Progenitor cell of endocrine pancreas (in vitro differentiated cells): ENCODE measurements at regions not wholly inside any gene's neighbourhood (a gene's known extent, or its start where the extent isn't known, plus 50 kb on each side); places are given as distances from the start of the nearest gene placed in this dataset.

Experiments
- DNase-seq: peaks from one replicate; pipeline ENCODE4 v3.0.0; 2021; ENCODE audit warnings: low spot score; ENCODE audit not compliant: unreplicated experiment
- H3K27ac Mint-ChIP-seq: 2 replicates; pipeline ENCODE4 v1.8.0; 2021; ENCODE audit warnings: mild to moderate bottlenecking, moderate library complexity, mixed read lengths
- H3K27me3 Mint-ChIP-seq: 2 replicates; pipeline ENCODE4 v1.8.0; 2021; ENCODE audit warnings: mixed read lengths
- H3K36me3 Mint-ChIP-seq: 2 replicates; pipeline ENCODE4 v1.8.0; 2022; ENCODE audit warnings: mixed read lengths; ENCODE audit not compliant: insufficient read depth
- H3K4me1 Mint-ChIP-seq: 2 replicates; pipeline ENCODE4 v1.8.0; 2021; ENCODE audit warnings: low read depth, mixed read lengths
- H3K4me3 Mint-ChIP-seq: 2 replicates; pipeline ENCODE4 v1.8.0; 2021; ENCODE audit warnings: low read depth, mild to moderate bottlenecking, moderate library complexity, mixed read lengths
- H3K9me3 Mint-ChIP-seq: 2 replicates; pipeline ENCODE4 v1.8.0; 2021; ENCODE audit warnings: low read depth, mixed read lengths
- TF ChIP-seq, protein P1 (sequence below): fragments of 200-600 bp; sonication (generic); IDR thresholded peaks from one replicate; pipeline ENCODE4 v1.5.0; 2021; ENCODE audit warnings: antibody characterized with exemption, mild to moderate bottlenecking; ENCODE audit not compliant: unreplicated experiment

- H3K4me3 Mint-ChIP-seq = no peak overlapping the region
- peaks cover 7% of the 10 kb centered on the region for H3K27me3 Mint-ChIP-seq
- no peaks in the 10 kb centered on the region for H3K36me3 Mint-ChIP-seq
- H3K27ac Mint-ChIP-seq = no peak overlapping the region
- H3K9me3 Mint-ChIP-seq = no peaks in the 10 kb centered on the region
- no peak for DNase-seq
- peaks cover 17% of the 10 kb centered on the region for H3K4me1 Mint-ChIP-seq
- TF ChIP-seq, protein P1, sequence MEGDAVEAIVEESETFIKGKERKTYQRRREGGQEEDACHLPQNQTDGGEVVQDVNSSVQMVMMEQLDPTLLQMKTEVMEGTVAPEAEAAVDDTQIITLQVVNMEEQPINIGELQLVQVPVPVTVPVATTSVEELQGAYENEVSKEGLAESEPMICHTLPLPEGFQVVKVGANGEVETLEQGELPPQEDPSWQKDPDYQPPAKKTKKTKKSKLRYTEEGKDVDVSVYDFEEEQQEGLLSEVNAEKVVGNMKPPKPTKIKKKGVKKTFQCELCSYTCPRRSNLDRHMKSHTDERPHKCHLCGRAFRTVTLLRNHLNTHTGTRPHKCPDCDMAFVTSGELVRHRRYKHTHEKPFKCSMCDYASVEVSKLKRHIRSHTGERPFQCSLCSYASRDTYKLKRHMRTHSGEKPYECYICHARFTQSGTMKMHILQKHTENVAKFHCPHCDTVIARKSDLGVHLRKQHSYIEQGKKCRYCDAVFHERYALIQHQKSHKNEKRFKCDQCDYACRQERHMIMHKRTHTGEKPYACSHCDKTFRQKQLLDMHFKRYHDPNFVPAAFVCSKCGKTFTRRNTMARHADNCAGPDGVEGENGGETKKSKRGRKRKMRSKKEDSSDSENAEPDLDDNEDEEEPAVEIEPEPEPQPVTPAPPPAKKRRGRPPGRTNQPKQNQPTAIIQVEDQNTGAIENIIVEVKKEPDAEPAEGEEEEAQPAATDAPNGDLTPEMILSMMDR = no peak
These were observed 551.2 kb downstream of the QKI start for GRCh38 chr6:163965426-163966348.

DNA sequence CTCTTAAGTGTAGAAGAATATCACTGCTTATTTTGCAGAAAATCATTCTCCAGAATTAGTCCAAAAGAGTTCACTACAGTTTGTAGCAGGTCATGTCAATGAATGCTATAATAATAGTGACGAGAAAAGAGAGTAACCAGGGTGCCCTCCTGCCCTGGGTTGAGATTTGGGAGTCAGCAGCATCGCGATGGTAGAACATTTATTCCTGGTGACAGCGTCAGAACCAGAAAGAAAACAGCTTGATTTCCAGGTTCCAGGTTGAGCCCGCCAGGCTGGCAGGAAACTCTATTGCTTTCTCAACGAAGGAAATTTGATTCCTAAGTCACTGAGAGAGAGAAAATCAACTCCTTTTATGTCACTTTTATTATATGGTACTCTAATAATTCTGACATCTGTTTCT lies 550.3 kb downstream of the QKI start:
- H3K36me3 Mint-ChIP-seq = no peaks in the 10 kb centered on the region
- TF ChIP-seq, protein P1 = no peak
- DNase-seq = no peak
- H3K27me3 Mint-ChIP-seq = peaks cover 12% of the 10 kb centered on the region
- H3K27ac Mint-ChIP-seq = no peak overlapping the region
- no peak overlapping the region for H3K4me3 Mint-ChIP-seq
- peaks cover 17% of the 10 kb centered on the region for H3K4me1 Mint-ChIP-seq
- no peaks in the 10 kb centered on the region for H3K9me3 Mint-ChIP-seq

GRCh38 chr6:163963205-163964120 lies 548.9 kb downstream of the QKI start:
- Mint-ChIP-seq H3K4me3 (no peak overlapping the region), H3K27me3 (peaks cover 21% of the 10 kb centered on the region), H3K9me3 (no peaks in the 10 kb centered on the region), H3K27ac (no peak overlapping the region), H3K36me3 (no peaks in the 10 kb centered on the region), H3K4me1 (peaks cover 17% of the 10 kb centered on the region)
- TF ChIP-seq, protein P1 = no peak
- no peak for DNase-seq

GRCh38 chr6:163962627-163963117 lies 548.2 kb downstream of the QKI start:
- DNase-seq = no peak
- Mint-ChIP-seq H3K4me3 (no peak overlapping the region), H3K27ac (no peak overlapping the region), H3K4me1 (peaks cover 17% of the 10 kb centered on the region), H3K27me3 (peaks cover 28% of the 10 kb centered on the region), H3K9me3 (no peaks in the 10 kb centered on the region), H3K36me3 (no peaks in the 10 kb centered on the region)
- TF ChIP-seq, protein P1 = no peak

GRCh38 chr6:163960128-163960527 lies 545.6 kb downstream of the QKI start:
- Mint-ChIP-seq H3K4me1 (peaks cover 5% of the 10 kb centered on the region), H3K27me3 (peaks cover 32% of the 10 kb centered on the region), H3K36me3 (no peaks in the 10 kb centered on the region), H3K4me3 (no peak overlapping the region), H3K9me3 (no peaks in the 10 kb centered on the region), H3K27ac (no peak overlapping the region)
- TF ChIP-seq, protein P1 = no peak
- DNase-seq = no peak
